Hepatic stellate cell (primary cell): ENCODE measurements at regions not wholly inside any gene's neighbourhood (a gene's known extent, or its start where the extent isn't known, plus 50 kb on each side); places are given as distances from the start of the nearest gene placed in this dataset.

Source experiments
- DNase-seq: peaks from one replicate; pipeline ENCODE4 v3.0.0; 2011; ENCODE audit warnings: low spot score

- no peak for DNase-seq
Measured at GRCh38 chr16:61596655-61597054, 439.6 kb downstream of the CDH8 start.

DNA sequence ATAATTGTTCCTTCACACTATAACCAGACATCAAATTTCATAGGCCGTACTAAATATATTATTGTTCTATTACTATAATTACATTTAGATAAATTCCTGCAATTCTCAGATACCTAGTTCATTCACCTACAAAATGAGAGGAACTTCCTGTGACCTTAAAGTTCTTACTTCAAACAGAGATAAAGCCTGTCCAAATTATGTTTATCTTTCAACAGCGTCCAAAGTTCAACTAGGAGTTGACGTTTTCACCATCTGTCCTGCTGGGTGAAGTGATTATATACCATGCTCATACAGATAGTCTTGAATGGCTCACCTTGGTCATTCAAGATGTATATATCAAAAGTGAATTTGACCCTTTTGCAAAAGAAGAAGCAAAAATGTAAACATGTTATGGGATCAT lies 440.6 kb downstream of the CDH8 start:
- DNase-seq: no peak

DNA sequence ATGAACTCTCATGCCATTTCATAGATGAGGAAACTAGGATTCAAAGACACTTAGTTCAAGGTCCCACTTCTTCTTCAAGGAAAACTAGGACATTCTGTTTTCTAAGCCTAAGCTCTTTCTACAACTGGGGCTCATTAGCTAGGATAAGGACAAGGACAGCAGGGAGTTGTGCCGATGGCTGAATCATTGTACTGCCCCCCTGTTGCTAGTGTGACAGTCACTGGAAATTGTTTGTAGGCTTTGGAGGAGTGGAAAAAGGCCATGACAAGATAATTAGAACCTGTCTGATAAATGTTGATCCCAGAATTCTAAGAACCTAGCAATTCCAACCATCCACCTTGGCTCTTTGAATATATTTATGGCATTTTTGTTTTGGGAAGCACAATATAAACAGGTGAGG lies 445.7 kb downstream of the CDH8 start:
- no peak for DNase-seq

GRCh38 chr16:61587526-61587925 lies 448.7 kb downstream of the CDH8 start:
- DNase-seq: no peak

- DNase-seq: no peak
Measured at GRCh38 chr16:61581417-61582046, 454.7 kb downstream of the CDH8 start.

DNA sequence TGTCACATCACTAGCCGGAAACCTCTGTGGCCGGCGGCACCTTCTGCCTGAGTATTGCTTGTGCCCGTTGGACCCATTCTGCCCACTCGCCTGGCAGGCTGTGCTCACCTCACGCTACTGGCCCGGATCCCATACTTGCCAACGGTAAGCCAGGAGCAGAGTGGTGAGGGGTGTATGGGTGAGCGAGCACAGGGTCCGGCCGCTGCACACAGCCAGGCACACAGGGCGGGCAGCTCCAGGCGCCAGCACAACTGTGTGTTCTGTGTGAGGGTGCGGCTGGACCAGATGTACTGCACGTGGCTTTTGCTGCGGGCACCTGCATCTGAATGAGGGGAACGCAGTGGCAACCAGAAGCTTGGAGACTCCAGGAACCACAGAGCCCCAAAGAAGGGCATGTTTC lies 455.7 kb downstream of the CDH8 start:
- DNase-seq: no peak

DNA sequence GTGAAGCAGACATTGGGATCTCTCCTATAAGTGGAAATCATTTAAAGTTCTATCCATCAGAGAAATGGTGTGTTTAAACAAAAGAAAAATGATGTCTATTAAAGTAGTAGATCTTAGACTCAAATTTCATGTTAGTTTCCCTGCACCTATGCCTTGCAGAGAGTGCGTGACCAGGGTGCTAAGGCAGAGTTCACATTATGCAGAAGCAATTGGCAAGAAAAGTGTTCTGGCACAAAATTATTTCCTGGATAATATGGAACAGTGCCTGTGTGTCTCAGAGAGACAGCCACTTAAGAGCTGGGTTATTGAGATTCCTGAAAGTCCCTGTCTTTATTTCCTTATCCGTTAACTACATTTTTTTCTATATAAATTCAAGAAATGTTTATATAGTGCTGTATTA lies 457.0 kb downstream of the CDH8 start:
- no peak for DNase-seq

DNA sequence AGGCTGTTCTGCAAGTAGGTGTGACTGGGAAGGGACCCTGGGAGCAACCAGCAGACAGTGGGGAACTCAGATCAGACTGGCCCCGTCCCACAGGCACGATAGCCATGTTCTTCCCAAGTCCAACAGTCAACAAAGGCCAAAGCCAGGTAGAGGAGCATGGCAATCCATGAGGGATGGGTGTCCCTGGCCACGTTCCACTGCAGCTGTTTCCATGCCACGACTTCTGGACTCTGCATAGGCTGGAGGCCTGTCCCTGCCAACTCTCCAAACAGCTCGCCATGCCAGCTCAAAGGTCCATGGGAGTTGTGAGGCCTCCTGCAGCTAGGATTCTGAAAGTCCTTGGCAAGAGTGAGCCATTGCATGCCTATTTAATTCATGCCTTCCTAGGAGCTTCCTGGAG lies 459.8 kb downstream of the CDH8 start:
- no peak for DNase-seq

DNA sequence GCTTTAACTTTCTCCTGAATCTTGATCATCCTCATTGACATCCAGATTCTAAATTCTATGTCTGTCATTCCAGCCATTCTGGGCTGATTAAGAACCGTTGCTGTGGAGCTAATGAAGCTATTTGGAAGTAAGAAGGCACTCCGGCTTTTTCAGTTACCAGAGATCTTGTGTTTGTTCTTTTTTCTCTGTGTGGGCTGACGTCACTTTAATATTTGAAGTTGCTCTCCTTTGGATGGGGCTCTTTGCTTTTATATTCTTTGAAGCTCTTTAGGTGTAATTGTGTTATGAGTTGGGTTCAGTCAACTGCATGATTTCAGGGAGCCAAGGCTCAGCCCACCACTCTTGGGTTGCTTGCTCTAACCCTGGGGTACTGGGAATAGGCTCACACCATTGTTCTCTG lies 460.6 kb downstream of the CDH8 start:
- DNase-seq: no peak

DNA sequence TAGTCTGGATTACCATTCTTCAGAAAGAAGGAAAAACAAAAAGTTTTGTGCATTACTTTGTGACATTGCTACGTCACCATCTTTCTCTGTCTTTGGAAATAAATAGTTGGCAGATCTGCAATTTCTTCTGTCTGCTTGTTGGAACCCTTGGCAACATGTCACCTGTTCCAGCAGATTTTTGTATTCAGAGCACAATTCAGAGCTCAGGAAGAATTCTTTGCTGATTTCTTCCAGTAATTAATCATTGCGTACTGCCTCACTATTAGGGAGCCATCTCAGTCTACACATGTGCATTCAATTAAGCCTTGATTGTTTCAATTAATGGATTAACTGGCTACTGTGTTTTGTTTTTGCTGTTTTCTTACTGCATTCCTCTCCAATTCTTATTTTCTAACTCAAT lies 467.2 kb downstream of the CDH8 start:
- no peak for DNase-seq

DNA sequence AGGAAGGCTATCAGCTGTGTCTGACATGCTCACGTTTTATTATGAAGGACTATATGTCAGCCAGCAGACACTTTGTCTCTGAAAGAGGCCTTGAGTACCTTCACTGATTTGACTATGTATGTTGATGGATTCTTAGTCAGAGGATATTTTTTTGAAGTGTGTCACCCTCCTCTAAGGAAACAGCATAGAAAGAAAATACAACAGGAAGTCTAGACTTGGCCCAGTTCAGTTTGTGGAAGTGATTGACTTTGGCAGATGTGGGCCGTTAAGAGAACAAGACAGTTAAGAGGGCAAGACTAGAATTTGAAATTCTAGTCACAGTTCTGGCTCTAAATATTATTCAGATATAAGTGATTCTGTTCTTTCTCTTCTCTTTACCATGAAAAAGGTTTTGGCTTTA lies 471.5 kb downstream of the CDH8 start:
- no peak for DNase-seq

GRCh38 chr16:61555718-61556441 lies 480.4 kb downstream of the CDH8 start:
- no peak for DNase-seq

- DNase-seq: no peak
Measured at GRCh38 chr16:61549327-61549726, 486.9 kb downstream of the CDH8 start.

DNA sequence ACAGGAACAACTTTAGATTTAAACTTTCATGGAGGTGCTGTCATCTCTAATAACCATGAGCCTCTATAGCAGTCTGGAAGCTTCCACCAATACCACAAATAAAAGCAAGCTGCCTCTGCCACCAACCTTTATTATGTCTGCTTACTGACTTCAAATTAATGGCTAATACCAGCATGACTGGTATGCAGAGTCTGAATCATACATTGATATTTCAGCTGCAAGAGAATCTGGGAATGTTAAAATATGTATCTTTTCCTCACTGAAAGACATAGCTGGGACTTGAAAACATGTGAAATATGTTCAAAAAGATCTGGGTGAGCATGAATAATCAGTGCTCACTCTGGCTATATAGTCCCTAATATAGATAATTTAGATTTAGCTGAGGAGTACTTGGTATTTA lies 488.6 kb downstream of the CDH8 start:
- DNase-seq: no peak

GRCh38 chr16:61544165-61544564 lies 492.1 kb downstream of the CDH8 start:
- no peak for DNase-seq

DNA sequence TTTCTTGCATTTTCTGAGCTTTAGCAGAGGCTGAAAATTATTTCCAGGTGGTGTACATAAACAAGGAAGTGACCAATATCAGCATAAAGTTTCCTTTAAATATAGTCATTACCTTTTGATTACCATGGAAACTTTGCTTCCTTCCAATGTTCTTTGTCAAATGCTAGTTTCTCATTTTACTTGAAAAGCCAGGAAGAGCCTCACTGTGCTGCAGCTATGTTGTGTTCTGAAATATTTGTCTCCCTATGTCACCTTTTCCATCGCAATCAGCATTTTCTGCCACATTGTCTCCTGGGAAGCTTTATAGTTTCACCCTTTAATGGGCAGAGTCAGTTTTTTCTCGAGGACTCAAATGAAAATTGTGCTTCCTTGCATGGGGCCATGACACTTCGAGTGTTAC lies 496.0 kb downstream of the CDH8 start:
- no peak for DNase-seq

- DNase-seq: no peak
Measured at GRCh38 chr16:61530697-61531096, 505.5 kb downstream of the CDH8 start.

GRCh38 chr16:61500851-61501250 lies 535.4 kb downstream of the CDH8 start:
- DNase-seq: no peak

GRCh38 chr16:61480250-61480649 lies 556.0 kb downstream of the CDH8 start:
- DNase-seq: no peak

GRCh38 chr16:61471737-61472136 lies 564.5 kb downstream of the CDH8 start:
- no peak for DNase-seq

- DNase-seq: no peak
Measured at GRCh38 chr16:61471023-61471422, 565.2 kb downstream of the CDH8 start.

DNA sequence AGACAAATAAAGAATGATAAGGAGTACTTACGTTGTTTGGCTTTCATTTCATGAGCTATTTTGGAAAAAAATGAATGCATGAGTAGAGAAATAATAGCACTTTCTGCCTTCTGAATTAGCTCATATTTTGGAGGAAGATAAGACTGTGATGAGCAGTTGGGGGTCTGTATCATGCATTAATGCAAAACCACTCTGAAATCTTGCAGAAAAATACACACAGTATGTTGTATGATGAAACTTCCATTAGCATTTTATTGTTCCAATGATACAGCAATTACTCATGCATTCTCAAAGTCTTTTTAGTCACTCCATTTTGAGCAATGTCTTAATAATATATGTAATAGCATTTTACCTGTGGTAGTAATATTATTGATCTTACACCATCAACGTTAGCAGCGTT lies 571.0 kb downstream of the CDH8 start:
- DNase-seq: no peak

GRCh38 chr16:61460020-61460419 lies 576.2 kb downstream of the CDH8 start:
- no peak for DNase-seq

GRCh38 chr16:61435346-61435745 lies 600.9 kb downstream of the CDH8 start:
- no peak for DNase-seq
